ENCODE measurements at regions not wholly inside any gene's neighbourhood (a gene's known extent, or its start where the extent isn't known, plus 50 kb on each side); places are given as distances from the start of the nearest gene placed in this dataset.

DNA sequence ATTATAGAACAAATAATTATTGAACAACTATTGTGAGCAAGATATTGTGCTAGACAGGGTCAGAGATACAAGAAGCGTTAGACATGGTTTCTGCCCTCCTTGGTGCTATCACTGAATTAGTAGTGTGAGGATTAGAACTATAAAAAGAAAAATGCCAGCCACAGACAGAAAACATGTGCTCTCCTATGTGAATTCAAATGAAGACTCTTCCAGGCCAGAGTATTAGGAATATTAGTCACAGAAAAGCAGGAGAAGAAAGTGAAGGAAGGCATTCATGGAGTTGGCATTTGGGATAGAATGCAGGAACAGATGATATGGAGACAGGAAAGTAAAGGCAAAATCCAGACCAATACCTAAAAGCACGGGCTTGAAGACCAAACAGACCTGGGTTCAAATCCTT is 179.6 kb upstream of the TENM3 start:
- TF ChIP-seq ZNF274 (IDR thresholded peaks at IDR 0.05; ENCODE audit: low read depth, low read length), result no peak
- TF ChIP-seq YY1 (IDR thresholded peaks at IDR 0.05; ENCODE audit: insufficient read depth, insufficient read length), result no peak
- TF ChIP-seq SUZ12 (IDR thresholded peaks at IDR 0.05; ENCODE audit: extremely low read depth, insufficient read depth, insufficient read length), result no peak

Data from NT2/D1 (cell line).